DOHH2 (cell line): ENCODE measurements at regions not wholly inside any gene's neighbourhood (a gene's known extent, or its start where the extent isn't known, plus 50 kb on each side); places are given as distances from the start of the nearest gene placed in this dataset.

Experiments used
- H3F3A ChIP-seq: fragments of 200-600 bp; sonication (generic), shearing (Covaris generic); 2 replicates; pipeline ENCODE4 v1.6.0; 2016; ENCODE audit warnings: antibody characterized with exemption, mild to moderate bottlenecking; ENCODE audit not compliant: control insufficient read depth, insufficient read depth
- H3K27ac ChIP-seq: fragments of 200-600 bp; sonication (generic); 2 replicates; pipeline ENCODE4 v1.5.1; 2014; ENCODE audit warnings: low read depth, mild to moderate bottlenecking, low read length, moderate library complexity
- H3K27me3 ChIP-seq: fragments of 200-600 bp; sonication (generic); 2 replicates; pipeline ENCODE4 v1.6.1; 2014; ENCODE audit warnings: mild to moderate bottlenecking, low read length, mixed read lengths; ENCODE audit not compliant: control insufficient read depth
- H3K36me3 ChIP-seq: fragments of 200-600 bp; sonication (generic); 2 replicates; pipeline ENCODE4 v1.6.1; 2014; ENCODE audit warnings: mild to moderate bottlenecking, low read length, moderate library complexity, mixed read lengths; ENCODE audit not compliant: control insufficient read depth
- H3K4me1 ChIP-seq: fragments of 200-600 bp; sonication (generic); 2 replicates; pipeline ENCODE4 v1.6.1; 2014; ENCODE audit warnings: mild to moderate bottlenecking, low read length, mixed read lengths; ENCODE audit not compliant: control insufficient read depth
- H3K4me2 ChIP-seq: fragments of 200-600 bp; sonication (generic); 2 replicates; pipeline ENCODE4 v1.6.0; 2014; ENCODE audit warnings: mild to moderate bottlenecking, low read length, moderate library complexity
- H3K4me3 ChIP-seq: fragments of 200-600 bp; sonication (generic); 2 replicates; pipeline ENCODE4 v1.5.1; 2014; ENCODE audit warnings: mild to moderate bottlenecking, low read length, mixed read lengths
- H3K79me2 ChIP-seq: fragments of 200-600 bp; sonication (generic); 2 replicates; pipeline ENCODE4 v1.6.1; 2014; ENCODE audit warnings: mild to moderate bottlenecking, low read length, mixed read lengths; ENCODE audit not compliant: control insufficient read depth
- H3K9me2 ChIP-seq: fragments of 200-600 bp; sonication (generic); replicated peaks from 2 replicates; pipeline ENCODE4 v1.6.1; 2014; ENCODE audit warnings: mild to moderate bottlenecking, low read length, mixed read lengths; ENCODE audit not compliant: control insufficient read depth
- H3K9me3 ChIP-seq: fragments of 200-600 bp; sonication (generic); 2 replicates; pipeline ENCODE4 v1.6.1; 2014; ENCODE audit warnings: antibody characterized with exemption, low read length, mixed read lengths; ENCODE audit not compliant: control insufficient read depth, insufficient read depth
- H4K20me1 ChIP-seq: fragments of 200-600 bp; sonication (generic); 2 replicates; pipeline ENCODE4 v1.6.0; 2014; ENCODE audit warnings: low read depth, mild to moderate bottlenecking, antibody characterized with exemption, low read length, moderate library complexity; ENCODE audit not compliant: control insufficient read depth, insufficient read depth
- EZH2phosphoT487 ChIP-seq: fragments of 200-600 bp; sonication (generic); IDR thresholded peaks from 2 replicates; pipeline ENCODE4 v1.6.1; 2017; ENCODE audit warnings: borderline replicate concordance, mild to moderate bottlenecking, antibody characterized with exemption, low read length, moderate library complexity, mixed read lengths
- TF ChIP-seq, protein P1 (sequence below): fragments of 200-600 bp; sonication (generic); IDR thresholded peaks from one replicate; pipeline ENCODE4 v1.5.1; 2014; ENCODE audit warnings: antibody characterized with exemption, mild to moderate bottlenecking, low read depth, low read length; ENCODE audit not compliant: poor library complexity, severe bottlenecking

DNA sequence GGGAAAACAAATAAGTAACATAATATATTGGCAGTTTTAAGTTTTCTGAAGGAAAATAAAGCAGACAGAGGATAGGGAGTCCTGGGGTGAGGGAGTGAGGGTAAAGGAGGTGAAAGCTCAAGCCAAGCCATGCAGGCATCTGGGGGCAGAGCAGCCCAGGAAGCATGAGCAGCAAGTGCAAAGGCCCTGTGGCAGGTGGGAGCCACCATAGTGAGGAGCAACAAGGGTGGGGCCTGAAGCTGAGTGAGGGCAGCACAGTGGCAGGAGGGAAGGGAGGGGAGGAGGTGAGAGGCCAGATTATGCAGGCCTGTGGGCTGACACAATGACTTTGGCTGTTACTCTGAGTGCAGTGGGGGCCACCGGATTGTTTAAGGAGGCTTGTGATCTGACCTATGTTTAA is 138.8 kb upstream of the TNR start:
- TF ChIP-seq, protein P1, sequence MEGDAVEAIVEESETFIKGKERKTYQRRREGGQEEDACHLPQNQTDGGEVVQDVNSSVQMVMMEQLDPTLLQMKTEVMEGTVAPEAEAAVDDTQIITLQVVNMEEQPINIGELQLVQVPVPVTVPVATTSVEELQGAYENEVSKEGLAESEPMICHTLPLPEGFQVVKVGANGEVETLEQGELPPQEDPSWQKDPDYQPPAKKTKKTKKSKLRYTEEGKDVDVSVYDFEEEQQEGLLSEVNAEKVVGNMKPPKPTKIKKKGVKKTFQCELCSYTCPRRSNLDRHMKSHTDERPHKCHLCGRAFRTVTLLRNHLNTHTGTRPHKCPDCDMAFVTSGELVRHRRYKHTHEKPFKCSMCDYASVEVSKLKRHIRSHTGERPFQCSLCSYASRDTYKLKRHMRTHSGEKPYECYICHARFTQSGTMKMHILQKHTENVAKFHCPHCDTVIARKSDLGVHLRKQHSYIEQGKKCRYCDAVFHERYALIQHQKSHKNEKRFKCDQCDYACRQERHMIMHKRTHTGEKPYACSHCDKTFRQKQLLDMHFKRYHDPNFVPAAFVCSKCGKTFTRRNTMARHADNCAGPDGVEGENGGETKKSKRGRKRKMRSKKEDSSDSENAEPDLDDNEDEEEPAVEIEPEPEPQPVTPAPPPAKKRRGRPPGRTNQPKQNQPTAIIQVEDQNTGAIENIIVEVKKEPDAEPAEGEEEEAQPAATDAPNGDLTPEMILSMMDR: no peak
- TF ChIP-seq EZH2phosphoT487: no peak
- no peak overlapping the region for H3K4me2 ChIP-seq

DNA sequence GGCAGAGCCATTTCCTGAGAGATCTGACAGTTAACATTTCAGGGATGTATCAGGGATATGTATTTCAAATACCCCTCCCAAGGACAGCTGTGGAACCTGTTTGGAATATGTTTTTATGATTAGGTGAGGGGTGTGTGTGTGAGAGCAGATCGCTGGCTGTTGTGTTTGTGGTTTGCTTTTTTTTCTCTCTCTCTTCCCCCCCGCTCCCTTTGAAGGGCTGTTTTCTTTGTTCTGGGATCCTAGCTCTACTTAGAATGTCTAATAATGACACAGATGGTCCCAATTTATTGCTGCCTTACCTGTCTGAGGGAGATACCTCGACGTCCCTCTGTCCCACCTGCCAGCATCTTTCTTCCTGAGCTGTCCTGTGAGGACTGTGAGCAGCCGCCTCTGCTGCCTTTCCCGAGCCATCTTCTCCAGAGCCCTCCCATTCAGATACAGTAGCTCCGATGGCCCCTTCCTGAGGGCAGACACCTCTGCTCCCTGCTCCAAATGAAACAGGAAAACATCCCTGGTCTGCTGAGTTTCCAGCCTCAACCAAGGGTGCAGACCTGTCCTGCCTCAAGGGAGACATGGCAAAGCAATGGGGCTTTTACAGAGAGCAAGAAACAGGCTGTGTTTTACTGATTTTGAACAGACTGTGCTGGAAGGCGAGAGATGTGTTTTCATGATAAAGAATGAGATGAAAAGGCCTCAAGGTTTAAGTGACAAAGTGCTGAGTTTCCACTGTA is 138.0 kb upstream of the TNR start:
- no peaks in the 10 kb centered on the region for H3K9me2 ChIP-seq
- H4K20me1 ChIP-seq: no peaks in the 10 kb centered on the region
- H3K27ac ChIP-seq: no peak overlapping the region
- no peak overlapping the region for H3K4me3 ChIP-seq
- no peaks in the 10 kb centered on the region for H3K79me2 ChIP-seq
- H3K36me3 ChIP-seq: no peaks in the 10 kb centered on the region
- no peaks in the 10 kb centered on the region for H3K9me3 ChIP-seq
- no peaks in the 10 kb centered on the region for H3K4me1 ChIP-seq
- TF ChIP-seq, protein P1: no peak
- TF ChIP-seq EZH2phosphoT487: no peak
- no peak overlapping the region for H3K4me2 ChIP-seq
- no peaks in the 10 kb centered on the region for H3K27me3 ChIP-seq
- no peaks in the 10 kb centered on the region for H3F3A ChIP-seq

More for the DNA sequence above, 138.8 kb upstream of the TNR start:
- Histone ChIP-seq H3F3A (no peaks in the 10 kb centered on the region), H4K20me1 (no peaks in the 10 kb centered on the region), H3K9me3 (no peaks in the 10 kb centered on the region), H3K27ac (no peak overlapping the region), H3K4me3 (no peak overlapping the region), H3K9me2 (no peaks in the 10 kb centered on the region), H3K27me3 (no peaks in the 10 kb centered on the region), H3K79me2 (no peaks in the 10 kb centered on the region), H3K4me1 (no peaks in the 10 kb centered on the region), H3K36me3 (no peaks in the 10 kb centered on the region)

DNA sequence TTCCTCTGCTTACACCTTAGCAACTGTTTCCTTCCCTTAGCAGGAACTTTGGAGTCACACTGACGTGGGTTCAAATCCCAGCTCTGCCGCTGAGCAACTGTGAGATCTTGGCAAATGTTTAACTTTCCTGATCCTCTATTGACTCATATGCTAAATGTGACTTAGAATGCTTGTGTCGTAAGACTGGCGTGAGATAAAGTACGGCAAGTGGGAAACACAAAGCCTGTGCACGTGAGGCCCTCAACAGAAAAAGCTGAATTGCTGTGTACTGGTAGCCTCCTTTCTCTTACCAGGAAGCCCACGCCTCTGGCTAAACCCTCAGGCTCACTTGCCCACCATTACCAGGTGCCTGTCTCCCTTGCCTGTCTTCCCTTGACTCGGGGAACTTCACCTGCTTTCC is 135.4 kb upstream of the TNR start:
- no peaks in the 10 kb centered on the region for H3K27me3 ChIP-seq
- no peak overlapping the region for H3K27ac ChIP-seq
- no peak for TF ChIP-seq EZH2phosphoT487
- TF ChIP-seq, protein P1: no peak
- H3K9me3 ChIP-seq: no peaks in the 10 kb centered on the region
- H3K4me2 ChIP-seq: no peak overlapping the region
- no peaks in the 10 kb centered on the region for H4K20me1 ChIP-seq
- H3K79me2 ChIP-seq: no peaks in the 10 kb centered on the region
- H3K9me2 ChIP-seq: no peaks in the 10 kb centered on the region
- no peak overlapping the region for H3K4me3 ChIP-seq
- H3K36me3 ChIP-seq: no peaks in the 10 kb centered on the region
- H3F3A ChIP-seq: no peaks in the 10 kb centered on the region
- no peaks in the 10 kb centered on the region for H3K4me1 ChIP-seq
